SIG-M5 treated with dmso at 0.1 percent for 504 hours (cell line): ENCODE measurements at regions not wholly inside any gene's neighbourhood (a gene's known extent, or its start where the extent isn't known, plus 50 kb on each side); places are given as distances from the start of the nearest gene placed in this dataset.

ENCODE experiments used
- DNase-seq: peaks from one replicate; lab custom pipeline; 2025; ENCODE audit not compliant: unreplicated experiment; lab: John Stamatoyannopoulos, UW

DNA sequence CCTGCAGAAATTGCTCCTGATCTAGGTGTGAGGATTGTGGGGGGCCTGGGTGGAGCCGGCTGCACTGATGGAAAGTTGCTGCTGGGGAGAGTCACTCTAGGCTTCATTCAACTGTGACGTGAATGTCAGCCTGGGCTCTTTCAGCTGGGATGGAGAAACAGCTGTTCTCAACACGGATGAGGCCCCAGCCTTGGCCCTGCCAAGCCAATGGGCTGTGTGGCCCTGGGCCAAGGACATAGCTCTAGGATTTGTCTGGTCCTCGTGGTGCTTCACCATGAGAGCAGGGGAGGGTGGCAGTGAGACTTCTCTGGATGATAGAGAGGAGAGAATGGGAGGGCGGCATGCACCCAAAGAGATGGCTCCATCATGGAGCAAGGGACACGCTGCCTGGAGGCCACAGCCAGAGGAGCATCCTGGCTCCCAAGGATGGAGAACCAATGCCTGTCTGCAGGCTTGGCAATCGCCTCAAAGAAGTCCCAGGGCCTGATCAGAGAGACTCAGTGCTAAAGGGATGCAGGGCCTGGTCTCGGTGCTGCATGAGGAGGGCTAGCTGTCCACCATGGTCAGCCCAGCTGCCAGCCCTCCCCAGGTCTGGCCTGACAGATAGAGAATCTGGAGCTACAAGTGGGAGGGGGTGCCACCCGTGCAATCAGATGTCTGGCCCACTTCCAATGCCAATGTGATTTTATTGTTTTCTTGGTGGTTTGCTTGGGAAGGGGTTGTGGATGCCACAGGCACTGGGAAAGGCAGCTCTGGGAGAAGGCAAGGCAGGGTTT lies 141.0 kb downstream of the GADD45G start:
- no peak for DNase-seq

- no peak for DNase-seq
These were observed 141.7 kb downstream of the GADD45G start for GRCh38 chr9:89746385-89747116.

DNA sequence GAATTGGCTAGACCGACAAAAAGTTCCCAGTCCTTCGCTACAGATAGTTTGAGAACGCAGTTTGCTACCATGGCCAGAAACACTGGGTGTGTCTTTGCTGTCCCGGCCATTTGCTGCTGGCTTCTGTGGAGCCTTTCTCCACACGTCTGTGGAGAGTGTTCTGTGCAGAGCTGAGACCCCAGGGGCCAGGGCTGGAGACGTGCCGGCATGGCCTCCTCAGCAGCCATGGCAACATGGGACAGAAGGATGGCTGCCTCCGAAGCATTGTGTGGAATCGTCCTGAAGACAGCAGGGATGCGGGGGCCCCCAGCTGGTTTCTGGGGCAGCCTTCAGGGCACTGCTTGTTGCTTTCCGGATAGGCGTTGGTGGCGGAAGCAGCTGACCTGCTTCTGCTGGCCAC lies 142.8 kb downstream of the GADD45G start:
- DNase-seq = no peak

DNA sequence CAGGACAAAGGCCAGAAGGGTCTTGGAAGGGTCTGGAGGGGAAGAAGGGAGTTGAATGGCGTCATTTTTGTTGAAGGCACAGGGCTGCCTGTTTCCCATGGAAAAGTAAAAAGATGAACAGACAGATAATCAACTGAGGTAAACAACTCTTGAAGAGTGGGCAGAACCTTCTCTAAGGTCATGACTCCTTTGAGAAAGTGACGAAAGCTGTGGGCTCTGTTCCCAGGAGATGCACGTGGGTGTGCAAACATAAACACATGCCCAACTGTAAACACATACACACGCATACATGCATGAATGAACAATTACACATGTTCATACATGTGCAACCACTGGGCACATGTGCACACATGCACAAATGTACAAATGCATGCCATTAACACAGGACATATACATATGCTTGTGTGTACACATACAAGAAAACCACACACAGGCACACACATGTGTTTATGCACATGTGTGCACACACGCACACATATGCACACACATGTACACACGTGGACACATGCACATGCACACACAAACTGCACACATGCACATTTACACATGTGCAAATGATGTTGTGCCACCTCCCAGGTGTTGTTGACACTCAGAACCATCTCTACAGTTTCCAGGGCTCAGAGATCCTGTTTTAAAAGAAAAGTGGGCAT lies 143.3 kb downstream of the GADD45G start:
- DNase-seq = no peak

GRCh38 chr9:89748831-89749499 lies 144.2 kb downstream of the GADD45G start:
- DNase-seq = no peak

DNA sequence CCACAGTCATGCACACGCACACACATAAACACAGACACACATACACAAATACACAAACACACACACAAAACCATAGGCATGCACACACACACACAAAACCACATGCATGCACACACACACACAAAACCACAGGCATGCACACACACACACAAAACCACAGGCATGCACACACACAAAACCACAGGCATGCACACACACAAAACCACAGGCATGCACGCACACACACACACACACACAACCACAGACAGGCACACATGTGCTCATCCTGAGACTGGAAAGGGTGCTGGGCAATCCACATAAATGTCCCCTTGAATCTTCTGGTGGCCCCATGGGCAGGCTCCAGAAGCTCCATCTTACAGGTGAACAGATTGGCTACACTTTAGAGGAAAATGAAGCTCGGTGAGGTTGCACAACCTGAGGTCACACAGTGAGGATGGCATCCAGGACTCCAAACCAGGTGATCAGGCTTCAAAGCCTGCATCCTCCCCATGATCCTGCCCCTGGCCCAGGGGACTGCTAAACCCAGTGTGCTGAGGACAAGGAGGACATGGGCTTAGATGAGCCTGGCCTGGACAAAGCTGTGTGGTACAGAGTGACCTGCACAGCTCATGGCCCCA lies 144.8 kb downstream of the GADD45G start:
- DNase-seq = no peak

DNA sequence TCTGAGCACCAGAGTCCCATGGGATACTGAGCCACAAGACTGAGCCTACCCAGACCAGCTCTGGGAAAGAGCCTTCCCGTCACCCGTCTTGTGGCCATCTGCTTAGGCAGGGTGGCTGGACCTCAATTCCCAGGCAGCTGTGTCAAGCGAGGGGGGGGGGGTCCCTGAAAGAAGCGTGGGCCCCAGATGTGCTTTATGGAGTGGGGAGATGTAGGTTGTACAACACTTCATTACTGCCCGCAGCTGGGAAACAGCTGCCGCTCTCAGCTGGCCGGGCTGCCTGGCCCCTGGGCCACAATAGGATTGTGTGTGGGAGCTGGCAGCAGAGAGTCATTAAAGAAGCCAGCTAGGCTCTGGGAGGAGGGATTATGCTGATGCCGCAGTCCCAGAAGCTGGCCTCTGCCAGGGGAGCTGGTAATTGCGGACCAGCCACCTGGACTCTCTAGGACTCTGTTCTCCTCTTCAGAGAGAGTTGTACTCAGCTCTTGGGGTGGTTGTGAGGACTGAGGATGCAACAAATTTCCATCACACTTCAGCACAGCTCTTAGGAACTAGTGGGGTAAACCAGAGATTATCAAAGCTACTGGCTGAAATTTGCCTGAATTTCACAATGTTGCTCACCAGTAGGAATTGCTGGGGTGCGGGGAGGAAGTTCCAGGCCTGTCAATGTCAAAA lies 145.4 kb downstream of the GADD45G start:
- DNase-seq = no peak

- DNase-seq = no peak
These were observed 146.4 kb downstream of the GADD45G start for GRCh38 chr9:89751079-89751825.

DNA sequence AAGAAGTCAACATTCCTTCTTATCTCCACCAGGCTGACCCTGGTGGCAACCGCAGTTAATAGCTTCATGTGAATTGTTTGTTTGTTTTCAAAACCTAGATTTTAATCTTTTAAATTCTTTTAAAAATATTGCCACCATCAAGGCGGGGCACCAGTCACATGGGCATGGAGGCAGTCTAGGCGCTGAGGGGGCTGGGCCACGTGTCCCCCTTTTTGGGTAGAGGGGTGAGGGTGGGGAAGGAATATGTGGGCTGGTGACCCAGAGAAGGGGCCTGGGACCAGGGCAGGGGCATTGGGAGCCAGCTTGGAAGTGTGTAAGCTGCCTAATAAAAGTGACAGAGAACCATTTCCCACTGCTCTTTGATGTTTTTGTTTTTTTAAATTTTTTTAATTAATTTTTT lies 147.3 kb downstream of the GADD45G start:
- DNase-seq = no peak

GRCh38 chr9:89753472-89754055 lies 148.8 kb downstream of the GADD45G start:
- no peak for DNase-seq

DNA sequence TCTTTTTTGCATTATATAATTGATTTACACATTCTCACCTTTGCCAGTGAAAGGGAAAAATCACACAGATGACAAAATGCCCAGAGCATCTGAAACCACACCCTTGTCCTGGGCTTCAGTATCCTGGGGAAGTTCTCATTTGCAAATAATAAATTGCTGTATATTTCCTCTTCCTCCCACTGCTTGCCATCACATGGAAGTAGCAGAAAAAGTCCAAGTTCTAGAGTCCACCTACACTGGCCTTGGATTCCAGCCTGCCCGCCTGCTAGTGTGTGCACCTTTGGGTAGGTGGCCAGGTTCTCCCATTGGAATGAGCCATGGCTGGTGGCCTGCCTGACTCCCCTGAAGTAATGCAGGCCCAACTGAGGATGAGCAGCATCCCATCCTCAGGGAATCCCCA lies 149.4 kb downstream of the GADD45G start:
- DNase-seq = no peak

DNA sequence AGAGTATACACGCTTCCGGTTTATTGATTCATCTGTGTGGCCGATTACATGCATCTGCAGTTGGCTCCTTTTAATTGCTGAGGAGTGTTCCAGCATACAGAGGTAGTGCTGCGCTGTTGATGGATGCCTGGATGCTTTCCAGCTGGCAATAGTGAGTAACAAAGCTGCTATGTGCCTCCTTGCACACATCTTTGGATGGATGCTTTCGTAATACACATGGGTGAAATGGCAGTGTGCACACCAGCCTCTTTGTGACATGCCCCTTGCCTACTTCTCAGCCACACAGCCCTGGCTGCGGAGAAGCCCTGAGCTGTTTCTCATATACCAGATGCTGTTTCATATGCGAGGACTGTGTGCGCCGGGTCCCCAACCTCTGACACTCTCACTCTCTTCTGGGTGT lies 151.0 kb downstream of the GADD45G start:
- no peak for DNase-seq

DNA sequence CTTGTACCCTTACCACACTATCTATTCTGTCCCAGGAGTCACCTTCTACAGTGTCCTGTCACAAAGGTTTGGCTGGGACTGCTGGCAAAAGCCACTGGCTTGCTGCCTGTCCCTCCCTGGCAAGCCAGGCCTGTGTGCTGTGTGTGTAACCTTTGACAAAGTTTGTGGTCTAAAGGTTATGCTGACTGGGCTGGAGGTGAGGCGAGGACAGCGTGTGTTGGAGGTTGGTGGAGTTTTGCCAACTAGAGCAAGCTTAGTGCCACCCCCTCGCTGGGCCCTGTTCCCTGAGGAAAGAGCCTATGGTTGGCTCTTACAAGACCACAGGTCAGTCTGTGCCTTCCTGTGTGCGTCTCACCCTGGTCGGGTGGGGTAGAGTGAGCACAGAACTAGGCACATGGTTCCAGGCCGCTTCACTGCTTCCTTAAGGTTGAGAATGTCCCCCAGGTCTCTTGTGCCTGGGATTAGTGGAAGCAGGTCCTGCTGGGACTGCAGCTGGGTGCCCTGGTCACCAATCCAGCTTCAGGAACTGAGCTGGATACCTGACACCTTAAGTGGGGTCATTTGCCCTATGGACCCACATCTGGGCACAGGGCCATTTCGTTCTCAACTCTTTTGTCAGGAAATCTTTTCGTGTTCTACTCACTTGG lies 152.2 kb downstream of the GADD45G start:
- DNase-seq = no peak

DNA sequence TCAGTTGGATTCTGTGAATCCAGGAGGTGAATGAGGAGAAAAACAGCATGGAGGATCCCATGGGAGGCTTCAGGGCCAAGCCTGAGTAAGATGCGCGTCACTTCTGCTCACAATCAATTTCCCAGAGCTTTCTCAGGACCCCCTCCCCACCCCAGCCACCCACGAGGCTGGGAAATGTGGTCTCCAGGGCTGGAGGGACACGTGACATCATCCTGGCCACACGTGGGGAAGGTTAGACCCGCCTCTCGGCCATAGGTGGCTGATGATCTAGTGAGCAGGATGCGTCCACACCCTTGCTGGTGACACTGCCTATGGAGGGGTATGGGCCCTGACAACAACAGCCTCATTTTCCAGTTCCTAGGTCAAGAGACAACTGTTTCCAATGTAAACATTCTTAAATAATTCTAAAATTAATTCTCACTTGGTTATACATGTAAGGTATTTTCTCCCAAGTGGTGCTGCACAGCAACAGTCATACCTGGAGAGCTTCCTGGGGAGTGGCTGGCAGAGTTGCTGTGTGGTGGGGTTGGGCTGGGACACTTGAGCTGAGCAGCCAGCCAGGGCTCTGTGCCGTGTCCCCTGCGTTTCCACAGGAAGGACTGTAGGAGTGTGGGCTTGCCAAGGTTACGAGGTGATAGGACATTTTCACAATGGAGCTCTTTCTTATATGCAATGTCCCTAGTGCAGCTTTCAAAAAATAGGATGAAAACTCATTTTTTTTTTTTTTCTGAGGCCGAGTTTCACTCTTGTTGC lies 153.1 kb downstream of the GADD45G start:
- no peak for DNase-seq

DNA sequence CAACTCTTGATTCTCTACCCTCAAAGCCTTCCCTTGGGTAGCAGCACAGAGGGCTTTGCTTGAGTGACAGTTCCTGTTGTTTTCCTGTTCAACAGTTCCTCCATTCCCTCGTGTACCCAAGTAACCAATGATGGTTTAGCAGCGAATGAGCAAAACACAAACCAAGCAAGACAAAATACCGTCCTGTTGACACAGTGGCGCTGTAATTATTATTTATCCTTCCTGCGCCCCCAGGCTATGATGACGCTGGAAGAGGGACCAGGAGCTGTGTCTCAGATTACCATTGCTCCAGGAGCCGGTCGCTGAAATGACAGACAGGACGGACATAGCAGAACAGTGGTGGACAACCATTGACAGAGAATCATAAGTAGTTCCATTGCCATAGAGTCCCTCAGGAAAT lies 154.8 kb downstream of the GADD45G start:
- DNase-seq = peak; percentile 36

DNA sequence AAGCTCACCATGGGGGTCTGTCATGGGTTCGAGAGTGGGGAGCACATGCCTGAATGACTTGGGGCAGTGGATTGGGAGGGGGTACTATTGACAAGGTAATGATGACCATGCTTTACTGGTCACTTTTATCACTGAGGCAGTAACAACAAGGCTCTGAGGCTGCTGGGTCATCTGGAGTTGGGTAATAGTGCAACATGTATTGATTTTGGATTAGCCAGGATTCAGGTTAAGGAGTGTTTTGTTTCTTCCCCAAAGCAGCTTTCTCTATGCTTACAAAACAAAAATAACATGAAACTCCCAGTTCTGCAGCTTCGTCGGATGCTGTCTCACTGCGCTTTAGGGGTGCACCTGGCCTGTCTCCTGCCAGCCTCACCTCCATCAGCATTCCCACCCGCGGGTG lies 155.3 kb downstream of the GADD45G start:
- no peak for DNase-seq

GRCh38 chr9:89764217-89764616 lies 159.4 kb downstream of the GADD45G start:
- no peak for DNase-seq

GRCh38 chr9:89765211-89765946 lies 160.6 kb downstream of the GADD45G start:
- no peak for DNase-seq
